ENCODE measurements at regions not wholly inside any gene's neighbourhood (a gene's known extent, or its start where the extent isn't known, plus 50 kb on each side); places are given as distances from the start of the nearest gene placed in this dataset.
A peak's percentile ranks its signal among the peaks of the same experiment; 100 is the strongest.
"Not testable (repeated sequence)": the region's sequence is repeated elsewhere in the genome, so short reads cannot be mapped to it uniquely, and the experiment has no call there.

DNA sequence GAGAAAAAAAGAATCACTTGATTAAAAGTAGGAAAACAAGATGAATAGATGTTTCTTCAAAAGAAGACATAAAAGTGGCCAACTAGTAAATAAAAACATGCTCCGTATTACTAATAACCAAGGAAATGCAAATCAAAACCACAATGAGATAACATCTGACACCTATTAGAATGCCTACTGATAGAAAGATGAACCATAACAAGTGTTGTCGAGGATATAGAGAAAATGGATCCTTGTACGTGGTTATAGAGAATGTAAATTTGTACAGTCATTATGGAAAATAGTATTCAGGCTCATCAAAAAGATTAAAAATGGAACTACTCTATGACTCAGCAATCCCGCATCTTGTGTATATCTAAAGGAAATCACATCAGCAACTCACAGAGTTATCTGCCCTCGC is 415.8 kb upstream of the SLITRK5 start:
- no peak for DNase-seq

DNA sequence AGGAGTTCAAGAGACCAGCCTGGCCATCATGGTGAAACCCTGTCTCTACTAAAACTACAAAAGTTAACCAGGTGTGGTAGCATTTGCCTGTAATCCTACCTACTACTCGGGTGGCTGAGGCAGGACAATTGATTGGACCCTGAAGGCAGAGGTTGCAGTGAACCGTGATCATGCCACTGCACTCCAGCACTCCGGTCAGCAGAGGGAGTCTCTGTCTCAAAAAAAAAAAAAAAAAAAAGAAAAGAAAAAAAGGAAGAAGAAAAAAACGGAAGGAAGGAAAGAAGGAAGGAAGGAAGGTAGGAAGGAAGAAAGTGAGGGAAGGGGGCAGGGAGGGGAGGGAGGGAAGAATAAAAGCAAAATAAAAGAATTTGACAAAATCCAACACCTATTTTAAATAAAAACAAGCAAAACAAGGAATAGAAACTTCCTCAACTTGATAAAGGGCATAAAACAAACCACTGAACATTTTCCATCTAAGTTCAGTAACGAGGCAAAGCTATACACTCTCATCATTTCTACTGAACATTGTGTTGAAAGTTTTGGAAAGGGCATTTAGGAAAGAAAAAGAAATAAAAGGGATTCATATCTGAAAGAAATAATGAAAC is 411.6 kb upstream of the SLITRK5 start:
- no peak for DNase-seq

DNA sequence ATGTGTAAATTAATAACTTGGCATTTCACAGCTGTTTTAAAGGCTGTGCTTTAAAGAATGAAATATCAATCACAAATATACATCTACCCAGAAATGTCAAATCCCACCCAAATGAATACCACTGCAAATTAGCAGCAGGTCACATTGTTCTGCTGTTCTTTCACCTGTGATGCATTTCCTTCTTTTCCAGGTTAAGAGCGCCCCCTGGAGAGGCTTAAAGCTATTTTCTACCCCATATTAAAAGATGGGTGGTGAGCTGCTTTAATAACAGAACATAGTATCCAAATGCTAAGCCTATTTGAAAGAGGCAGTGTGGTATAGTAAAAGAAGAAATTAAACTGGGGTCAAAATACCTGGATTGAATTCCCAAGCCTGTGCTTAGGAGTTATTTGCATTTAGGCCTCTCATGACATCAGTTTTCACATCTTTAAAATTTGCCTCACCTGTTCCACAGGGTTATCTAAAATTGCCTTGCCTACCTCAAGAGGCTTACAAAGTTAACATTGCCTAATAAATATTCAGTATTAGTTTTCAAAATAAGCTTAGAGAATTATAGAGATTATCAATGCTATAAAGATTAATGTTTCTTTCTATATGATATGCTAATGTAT is 396.9 kb upstream of the SLITRK5 start:
- peak; percentile 51 for DNase-seq

DNA sequence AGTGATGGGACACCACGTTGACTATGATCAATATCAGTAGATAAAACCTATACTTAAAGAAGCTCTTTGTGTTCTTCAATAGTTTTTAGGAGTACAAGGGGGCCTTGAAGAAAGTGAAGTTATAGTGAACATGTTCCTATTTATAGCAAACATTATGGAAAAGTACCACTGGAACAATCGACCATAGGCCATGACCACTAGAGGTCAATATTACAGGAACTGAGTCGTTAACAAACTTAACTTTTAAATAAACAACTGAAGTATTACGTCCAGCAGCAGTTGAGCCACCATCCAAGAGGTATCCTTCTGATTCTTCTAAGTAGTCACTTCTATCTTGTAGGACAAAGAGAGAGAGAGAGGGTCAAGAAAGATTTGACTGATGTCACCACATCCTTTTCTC is 391.0 kb upstream of the SLITRK5 start:
- no peak for DNase-seq

DNA sequence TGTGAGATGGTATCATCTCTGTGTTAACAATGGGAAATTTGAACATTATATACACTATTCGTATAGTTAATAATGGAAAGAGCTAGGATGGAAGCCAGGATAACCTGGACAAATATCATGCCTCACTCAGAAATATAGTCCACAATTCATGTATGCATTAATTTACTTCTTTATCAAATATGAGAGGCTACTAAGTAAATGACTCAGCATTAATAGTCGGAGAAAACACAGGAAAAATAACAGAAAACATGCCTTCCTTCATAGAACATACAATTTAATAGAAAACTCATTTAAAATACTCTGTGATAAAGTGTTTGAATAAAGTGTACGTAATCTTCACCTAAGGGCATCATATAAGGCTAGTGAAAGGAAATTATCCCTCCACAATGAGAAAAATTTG is 383.4 kb upstream of the SLITRK5 start:
- no peak for DNase-seq

DNA sequence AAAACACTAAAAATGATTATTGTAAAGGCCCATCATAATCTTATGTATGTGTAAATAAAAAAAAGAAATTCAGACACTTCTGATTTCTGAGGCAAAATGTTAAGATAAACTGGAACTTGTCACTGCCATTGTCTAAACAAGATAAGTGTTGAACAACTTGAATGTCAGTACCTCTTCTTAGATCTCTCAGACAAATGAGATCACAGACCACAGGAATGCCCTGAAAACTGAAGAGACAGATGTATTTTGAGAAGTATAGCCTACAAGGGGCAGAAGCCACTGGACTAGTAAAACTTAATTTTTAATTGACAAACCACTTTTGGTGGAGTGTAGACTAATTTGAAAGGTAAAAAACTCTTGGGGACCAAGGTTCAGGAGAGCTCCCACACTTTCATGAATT is 375.5 kb upstream of the SLITRK5 start:
- no peak for DNase-seq

DNA sequence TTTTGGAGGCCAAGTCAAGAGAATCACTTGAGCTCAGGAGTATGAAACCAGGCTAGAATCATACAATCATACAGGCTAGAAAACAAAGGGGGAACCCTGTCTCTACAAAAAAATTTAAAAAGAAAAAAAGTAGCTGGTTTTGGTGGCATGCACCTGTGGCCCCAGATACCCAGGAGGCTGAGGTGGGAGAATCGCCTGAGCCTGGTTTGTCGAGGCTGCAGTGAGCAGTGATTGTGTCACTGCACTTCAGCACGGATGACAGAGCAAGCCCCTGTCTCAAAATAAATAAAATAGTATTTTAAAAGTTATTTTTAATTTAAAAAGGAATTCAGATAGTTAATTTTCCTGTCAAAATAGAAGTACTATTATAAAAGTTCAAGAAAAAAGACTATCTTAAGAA is 369.1 kb upstream of the SLITRK5 start:
- no peak for DNase-seq

DNA sequence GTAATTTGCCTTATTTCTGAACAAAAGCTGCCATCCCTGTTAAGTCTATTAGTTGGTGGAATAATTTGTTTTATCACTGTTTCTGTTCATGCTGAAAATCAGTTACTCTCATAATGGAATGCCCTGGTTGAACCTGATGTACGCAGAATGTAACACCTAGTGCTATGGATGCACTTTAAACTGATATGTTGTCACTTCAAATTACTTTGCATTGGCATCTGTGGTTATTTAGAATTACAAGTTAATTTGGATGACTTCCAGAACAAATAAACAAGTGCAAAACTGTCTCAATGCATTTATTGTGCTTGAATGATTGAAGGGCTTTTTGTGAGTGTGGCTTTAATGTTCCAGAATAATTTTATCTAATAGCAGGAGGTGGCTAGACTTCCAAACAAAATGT is 368.2 kb upstream of the SLITRK5 start:
- peak; percentile 68 for DNase-seq

DNA sequence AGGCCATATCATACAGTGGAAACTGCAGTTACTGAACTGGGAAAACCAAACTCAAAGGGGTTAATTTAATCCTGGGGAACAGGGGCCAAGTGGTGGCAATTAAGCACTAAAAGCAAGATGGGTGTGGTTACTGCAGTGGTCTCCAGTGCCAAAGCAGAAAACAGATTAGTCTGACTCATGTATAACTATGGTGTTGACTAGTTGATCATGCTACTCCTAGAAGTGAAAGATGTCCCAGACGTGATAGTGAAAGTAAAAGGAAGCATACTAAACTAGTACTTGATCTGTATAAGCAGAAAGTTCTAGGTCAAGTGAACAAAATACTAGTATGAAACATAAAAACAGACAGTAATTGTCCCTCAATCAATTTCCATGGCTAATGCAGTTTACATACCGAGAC is 360.0 kb upstream of the SLITRK5 start:
- DNase-seq: no peak

DNA sequence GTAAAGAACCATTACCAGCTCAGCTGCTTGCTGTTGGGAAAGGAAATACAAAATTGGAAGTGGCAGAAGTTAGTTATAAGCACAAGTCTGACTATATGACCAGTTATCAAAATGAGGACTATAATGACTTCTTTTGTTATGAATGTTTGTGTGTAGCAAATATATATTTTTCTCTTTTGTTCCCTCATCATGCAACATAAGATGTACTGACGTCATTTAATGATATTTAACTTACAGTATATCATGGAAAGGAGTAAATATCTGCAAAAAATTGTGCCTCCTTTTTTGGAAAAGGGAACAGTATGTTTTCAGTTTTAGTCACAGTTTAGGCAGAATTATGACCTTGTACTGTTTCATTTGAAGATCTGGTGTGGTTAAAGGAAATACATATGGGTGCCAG is 356.3 kb upstream of the SLITRK5 start:
- no peak for DNase-seq

DNA sequence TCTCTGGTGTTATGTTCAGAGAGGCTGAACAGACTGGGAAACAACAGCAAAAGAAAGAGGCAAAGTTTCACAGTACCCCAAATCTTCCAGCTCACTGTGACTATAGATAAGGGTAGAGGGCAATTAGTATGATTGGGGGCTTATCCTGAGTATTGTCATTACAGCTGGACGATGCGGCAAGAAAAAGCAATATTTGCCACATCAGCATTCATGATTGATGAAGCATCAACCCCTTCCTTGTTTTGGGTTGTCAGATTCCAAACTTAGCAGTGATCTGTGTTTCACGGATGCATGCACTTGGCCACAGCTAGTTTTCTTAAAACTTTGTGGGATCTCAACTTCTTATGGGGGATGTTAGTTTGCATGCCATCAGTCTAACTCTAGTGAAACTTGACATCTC is 348.8 kb upstream of the SLITRK5 start:
- no peak for DNase-seq

DNA sequence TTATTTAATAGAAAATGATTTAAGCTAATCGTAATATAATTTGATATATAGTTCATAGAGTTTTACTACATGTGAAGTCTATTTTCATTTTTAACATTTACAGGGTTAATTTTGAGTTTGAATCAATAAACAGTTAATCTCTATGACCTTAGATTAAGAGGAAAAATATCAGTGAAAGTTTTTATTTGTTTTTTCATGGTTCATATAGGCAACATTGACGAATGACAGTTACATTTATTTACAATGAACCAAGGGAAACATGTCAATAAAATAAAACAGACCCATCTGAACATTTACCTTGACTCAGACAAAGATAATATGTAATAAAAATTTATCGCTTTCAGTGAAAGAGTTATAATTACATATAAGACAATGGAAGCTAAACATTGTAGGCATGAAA is 346.6 kb upstream of the SLITRK5 start:
- no peak for DNase-seq

DNA sequence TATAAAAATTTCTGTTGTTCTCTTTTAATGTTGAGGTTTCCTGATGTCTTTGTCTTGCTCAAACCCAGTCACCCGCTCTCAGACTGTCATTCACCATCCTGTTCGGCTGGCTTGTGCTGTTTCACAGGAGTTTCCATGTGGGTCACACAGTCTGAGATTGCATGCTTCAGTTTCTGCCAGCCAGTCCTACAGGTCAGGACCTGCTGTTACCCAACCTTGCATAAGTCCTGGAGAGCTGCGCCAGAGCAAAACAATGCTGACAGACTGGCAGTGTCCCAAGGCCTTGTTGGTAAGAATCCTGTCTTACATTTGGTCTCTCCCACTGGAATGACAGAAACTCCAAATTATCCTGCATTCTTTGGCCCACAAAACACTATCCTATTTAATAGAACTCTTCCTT is 340.0 kb upstream of the SLITRK5 start:
- no peak for DNase-seq

DNA sequence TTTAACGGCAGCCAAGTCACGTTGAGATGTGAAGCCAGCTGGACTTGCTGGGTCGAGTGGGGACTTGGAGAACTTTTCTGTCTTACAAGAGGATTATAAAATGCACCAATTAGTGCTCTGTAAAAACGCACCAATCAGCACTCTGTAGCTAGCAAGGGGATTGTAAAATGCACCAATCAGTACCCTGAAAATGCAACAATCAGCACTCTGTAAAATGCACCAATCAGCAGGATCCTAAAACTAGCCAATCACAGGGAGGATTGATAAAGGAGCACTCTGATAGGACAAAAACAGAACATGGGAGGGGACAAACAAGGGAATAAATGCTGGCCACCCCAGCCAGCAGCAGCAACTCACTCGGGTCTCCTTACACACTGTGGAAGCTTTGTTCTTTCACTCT is 337.6 kb upstream of the SLITRK5 start:
- DNase-seq: no peak

DNA sequence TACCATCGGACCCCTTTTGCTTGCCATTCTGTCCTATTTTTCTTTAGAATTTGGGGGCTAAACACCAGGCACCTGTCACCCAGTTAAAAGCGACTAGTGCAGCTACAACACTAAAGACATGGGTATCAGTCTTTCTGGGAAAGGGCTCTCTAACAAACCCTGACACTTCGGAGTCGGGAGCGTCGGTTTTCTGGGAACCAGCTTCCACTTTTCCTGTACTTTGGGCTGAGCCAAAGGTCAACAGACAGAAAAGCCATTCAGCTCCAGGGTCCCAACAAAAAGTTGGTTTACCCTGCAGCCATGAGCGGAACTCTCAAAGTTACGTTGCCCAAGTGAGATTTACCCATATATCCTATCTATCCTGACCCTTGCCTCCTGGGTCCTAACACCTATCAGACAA is 337.0 kb upstream of the SLITRK5 start:
- DNase-seq: no peak

DNA sequence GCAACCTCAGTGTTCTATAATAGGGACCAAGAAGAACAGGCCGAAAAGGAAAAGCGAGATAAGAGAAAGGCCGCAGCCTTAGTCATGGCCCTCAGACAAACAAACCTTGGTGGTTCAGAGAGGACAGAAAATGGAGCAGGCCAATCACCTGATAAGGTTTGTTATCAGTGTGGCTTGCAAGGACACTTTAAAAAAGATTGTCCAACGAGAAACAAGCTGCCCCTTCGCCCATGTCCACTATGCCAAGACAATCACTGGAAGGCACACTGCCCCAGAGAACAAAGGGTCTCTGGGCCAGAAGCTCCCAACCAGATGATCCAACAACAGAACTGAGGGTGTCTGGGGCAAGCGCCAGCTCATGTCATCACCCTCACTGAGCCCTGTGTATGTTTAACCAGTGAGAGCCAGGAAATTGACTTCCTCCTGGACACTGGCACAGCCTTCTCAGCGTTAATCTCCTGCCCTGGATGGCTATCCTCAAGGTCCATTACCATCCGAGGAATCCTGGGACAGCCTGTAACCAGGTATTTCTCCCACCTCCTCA is 334.8 kb upstream of the SLITRK5 start:
- not testable (repeated sequence) for DNase-seq

DNA sequence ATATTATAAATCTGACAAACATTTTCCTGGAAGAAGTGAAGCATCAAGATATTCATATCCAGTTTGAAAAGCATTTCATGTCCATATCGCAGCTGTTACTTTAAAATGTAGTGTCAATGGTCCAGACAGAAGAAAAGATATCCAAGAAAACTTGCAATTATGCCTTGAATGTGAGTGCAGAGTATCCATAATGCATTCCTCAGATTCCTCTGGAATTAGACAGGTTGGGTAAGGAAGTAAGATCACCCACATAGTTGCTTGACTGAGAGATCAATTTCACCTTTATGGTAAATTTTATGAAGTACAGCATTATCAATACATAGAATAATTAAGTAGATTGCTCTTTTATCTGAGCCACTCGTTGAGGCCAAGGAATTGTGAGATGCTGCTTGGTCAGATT is 327.0 kb upstream of the SLITRK5 start:
- no peak for DNase-seq

DNA sequence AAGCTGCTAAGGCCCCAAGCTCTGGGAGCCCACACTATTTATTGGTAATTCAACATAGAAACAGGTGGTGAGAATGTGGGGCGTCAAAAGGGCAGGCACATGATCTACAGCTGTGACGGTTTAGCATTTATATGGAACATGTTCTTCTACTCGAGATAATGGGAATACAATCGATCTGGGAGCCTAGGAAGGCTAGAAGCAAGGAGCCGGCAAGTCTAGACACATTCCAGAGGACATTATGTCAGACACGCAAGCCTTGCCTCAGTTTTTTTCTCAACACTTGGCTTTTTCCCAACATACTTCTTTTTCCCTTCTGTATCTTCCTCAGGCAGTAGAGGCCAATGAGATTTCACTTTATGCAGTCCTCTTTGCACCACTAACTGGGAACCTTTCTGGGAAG is 315.7 kb upstream of the SLITRK5 start:
- DNase-seq: no peak

DNA sequence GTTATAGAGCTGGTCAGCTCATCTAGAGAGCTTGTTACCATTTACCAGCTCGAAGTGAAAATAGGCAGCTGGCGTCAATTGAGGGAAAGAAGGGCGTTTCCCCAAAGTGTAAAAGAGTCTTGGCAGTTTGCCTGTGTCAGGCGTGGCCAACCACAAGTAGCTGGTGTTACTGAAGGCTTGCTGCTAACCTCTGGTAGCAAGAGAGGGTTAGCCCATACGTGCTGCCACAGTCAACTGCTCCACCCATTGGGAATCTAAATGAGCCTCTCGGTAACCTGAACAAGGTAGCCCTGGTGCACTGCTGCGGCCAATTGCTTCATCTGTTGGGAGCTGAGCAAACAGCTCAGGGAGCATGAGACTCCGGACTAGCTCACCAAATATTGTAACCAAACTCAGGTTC is 314.9 kb upstream of the SLITRK5 start:
- DNase-seq: peak; percentile 56

DNA sequence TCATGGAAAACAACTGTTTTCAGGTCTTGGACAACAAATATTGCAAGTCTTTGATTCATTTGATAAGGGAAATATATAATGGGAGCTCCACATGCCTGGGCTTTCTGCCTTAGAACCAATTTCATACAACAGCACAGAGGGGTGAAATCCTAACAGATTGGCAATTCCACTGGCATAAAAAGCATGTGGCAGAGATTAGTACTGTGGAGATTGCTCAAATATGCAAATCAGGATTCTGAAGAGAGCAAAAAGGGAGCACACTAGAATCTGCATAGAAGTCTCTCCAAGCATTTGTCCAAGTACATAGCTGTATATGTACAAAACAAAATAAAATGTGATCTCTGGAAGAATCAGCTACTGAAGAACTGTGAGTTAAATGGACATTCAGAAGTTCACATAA is 312.9 kb upstream of the SLITRK5 start:
- DNase-seq: no peak

DNA sequence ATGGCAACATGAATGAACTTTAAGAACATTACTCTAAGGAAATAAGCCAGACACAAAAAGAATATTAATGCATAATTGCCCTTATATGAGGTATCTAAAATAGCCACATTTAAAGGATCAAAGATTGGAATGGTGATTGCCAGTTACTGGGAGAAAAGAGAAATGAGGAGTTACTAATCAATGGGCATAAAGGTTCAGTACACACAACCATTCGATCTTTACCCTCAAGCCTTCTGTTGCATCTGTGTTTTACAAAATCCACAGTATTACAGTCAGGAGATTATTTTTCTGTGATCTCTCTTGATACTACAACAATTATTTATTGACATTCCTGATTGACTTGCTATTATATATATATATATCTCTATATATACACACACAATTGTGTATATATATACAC is 310.0 kb upstream of the SLITRK5 start:
- no peak for DNase-seq

DNA sequence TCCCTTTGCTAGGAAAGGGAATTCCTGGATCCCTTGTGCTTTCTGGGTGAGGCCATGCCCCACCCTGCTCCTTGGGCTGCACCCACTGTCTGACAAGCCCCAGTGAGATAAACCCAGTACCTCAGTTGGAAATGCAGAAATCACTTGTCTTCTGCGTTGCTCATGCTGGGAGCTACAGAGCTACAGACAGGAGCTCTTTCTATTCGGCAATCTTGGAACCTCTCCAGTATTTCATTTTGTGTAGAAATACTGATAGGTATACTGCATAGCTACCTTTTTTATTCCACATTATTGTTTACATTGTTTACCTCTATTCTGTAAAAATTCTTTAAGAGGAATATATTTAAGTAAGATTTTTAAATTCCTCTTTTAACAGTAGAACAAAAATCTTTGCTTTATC is 302.5 kb upstream of the SLITRK5 start:
- DNase-seq: no peak

DNA sequence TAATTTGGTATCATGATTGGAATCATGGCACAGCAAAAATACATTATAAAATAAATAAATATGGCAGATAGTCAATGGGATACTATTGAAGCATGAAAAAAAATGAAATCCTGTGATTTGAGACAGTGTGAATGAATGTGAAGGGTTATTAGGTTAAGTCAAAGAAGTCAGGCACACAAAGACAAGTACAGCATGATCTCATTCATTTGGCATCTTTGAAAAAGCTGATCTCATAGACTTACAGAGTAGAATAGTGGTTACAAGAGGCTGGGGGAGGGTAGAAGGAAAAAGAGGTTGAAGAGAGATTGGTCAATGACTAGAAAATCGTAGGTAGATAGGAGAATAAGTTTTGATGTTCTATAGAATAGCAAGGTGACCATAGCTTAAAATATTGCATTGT is 295.1 kb upstream of the SLITRK5 start:
- DNase-seq: no peak

DNA sequence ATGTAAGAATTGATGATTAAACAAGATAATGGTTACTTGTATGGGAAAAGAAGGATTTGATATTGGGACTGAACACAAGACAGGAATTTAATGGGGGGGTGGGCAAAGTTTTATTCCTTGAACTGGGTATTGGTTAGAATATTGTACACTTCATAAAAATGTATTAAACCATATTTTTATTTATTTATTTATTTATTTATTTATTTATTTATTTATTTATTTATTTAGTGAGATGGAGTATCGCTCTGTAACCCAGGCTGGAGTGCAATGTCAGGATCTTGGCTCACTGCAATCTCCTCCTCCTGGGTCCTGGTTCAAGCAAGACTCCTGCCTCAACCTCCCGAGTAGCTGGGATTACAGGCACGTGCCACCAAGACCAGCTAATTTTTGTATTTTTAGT is 287.1 kb upstream of the SLITRK5 start:
- DNase-seq: no peak

DNA sequence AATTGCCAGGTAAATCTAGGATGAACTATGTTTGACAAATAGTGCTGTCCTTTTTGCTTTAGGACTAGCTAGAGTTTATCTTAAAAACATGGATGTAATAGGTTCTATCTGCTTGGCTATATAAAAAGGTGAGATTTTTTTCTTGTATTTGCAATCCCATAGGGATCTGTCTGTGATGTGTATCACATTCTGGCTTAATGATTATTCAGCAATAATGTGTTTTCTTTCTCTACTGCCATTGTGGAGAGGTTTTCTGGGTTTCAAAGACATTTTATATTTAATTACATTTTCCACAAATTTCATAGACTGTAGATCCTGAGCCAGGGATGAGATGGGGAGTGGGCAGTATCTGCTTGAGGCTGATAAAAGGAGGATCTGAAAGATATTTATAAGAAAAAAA is 277.8 kb upstream of the SLITRK5 start:
- no peak for DNase-seq

All from NCI-H1105 treated with DMSO at 0.1 percent for 48 hours (cell line).